ENCODE measurements at regions not wholly inside any gene's neighbourhood (a gene's known extent, or its start where the extent isn't known, plus 50 kb on each side); places are given as distances from the start of the nearest gene placed in this dataset.

DNA sequence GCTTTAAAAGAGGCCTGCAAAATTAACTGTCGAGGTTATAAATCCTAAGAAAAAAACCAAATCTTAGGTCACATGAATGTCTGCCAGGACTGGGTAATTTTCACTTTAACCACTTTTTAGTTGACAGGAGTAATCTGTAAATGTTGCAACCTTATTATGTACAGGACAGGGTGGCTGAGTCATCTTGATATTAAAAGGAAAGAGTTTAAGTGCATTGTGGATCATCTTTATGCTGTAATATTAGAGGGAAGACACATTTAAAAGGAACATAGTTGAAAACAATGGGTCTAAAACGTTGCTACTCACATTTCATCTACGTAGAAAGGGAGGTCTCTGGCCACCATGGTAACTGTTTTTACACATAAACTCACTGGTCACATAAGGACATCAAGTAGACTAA is 115.5 kb downstream of the LSMEM1 start:
- no peak for DNase-seq

GRCh38 chr7:112596981-112597380 is 116.2 kb downstream of the LSMEM1 start:
- no peak for DNase-seq

- DNase-seq: no peak
Measured at GRCh38 chr7:112603673-112604072, 122.9 kb downstream of the LSMEM1 start.

GRCh38 chr7:112610636-112611035 is 129.8 kb downstream of the LSMEM1 start:
- DNase-seq: no peak

DNA sequence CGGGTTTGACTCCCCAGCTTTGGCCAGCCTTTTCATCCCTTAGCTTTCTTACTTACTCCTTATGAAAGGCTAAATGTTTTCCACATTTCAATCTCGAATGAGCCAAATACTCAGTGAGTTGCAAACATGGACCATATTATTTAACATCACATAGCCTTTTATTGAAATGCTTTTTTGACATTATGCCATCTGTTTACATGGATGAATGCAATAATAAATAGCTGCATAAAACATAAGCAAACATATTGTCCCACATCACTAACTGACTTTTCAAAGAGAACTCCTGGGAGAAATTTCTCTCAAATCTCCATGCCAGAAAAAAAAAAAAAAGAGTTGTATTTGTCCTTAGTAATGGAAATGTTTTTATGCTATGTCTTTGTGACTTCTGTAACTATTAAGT is 134.9 kb downstream of the LSMEM1 start:
- no peak for DNase-seq

DNA sequence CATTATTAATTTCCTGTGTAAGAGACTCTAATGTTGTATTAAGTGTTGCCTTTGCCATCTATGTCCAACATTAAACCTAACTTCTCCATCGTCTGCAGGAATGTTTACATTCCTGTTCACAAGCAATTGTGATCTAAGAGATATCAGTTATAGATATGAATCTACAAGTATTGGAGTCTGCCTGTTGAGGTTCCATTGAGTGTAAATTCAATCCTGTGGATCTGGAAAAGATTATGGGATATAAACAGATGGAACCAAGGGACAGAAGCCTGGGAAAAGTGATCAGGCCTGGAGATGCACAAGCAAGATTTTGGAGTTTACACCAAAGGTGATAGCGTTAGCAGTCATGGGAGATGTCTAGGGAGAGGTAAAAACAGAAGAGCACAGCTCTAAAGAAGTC is 135.5 kb downstream of the LSMEM1 start:
- no peak for DNase-seq

DNA sequence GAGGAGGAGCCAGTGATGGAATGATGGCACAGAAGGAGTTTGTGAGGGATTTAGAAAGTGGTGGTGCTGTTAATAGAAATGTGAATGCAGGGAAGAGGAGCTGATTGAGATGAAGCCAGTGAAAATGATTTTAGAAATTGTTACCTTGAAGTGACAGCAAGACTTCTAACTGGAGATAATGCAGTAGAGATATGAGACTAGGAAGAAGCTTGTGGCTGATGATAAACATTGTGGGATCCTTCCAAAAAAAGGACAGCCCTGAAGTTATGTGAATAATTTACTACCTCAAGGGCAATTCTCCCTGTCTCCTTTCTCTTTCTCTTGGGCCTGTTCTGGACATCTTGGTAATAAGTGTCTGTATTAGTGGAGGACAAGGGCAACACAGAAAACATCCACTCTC is 138.6 kb downstream of the LSMEM1 start:
- DNase-seq: no peak

GRCh38 chr7:112622159-112622715 is 141.4 kb downstream of the LSMEM1 start:
- DNase-seq: no peak

DNA sequence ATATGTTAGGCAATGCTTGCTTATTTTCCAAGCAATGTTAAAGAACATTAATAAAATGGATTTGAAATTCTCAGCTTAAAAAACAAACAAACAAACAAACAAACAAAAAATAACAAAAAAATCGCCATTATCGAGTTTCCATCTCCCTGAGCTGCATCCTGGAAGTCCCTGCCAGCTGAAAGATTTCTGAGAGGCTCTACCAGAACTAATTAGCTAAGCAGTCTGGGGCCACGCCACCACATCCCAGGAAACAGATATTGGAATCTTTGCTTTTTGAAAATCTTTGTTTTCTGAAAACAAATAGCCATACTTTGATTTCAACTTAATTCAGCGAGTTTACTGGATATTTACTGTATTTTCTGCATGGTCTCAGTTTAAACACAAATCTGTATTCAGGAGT is 143.6 kb downstream of the LSMEM1 start:
- no peak for DNase-seq

DNA sequence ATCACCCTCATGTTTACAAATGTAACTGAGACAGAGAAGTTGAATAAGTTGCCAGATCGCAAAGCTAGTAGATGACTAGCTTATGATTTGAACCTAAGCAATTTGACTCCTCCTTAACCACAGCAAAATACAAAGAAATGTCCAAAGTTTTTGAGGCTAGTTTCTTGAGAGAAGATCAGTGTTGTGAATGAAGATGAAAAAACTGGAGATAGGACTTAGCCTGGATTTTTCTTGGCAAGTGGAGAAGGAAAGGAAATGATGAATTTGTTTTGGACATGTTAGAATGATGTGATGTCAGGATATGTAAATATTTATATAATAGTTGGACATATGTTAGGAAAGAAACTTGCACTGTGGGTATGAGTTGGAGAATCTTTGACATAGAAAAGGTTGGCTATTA is 149.8 kb downstream of the LSMEM1 start:
- no peak for DNase-seq

DNA sequence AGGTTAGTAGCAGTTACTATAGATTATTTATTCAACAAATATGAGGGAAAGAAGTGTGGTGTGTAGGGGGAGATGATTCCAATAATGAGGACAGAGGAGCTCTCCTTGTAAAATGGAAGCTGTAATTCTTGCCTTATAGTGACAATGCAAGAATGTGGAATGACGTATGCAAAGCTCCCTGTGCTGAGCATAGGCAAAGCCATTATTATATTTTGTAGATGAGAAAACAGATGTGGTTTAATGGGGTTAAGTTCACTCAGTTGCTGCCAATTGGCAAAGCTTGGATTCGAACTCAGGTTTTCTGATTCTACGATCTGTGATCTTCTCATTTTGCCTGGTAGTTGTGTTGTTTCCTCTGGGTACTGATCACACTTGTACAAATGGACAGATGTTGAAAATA is 153.3 kb downstream of the LSMEM1 start:
- no peak for DNase-seq

- DNase-seq: no peak
Measured at GRCh38 chr7:112635742-112636141, 154.5 kb downstream of the TMEM168 start.

- DNase-seq: no peak
Measured at GRCh38 chr7:112638675-112639400, 151.4 kb downstream of the TMEM168 start.

- no peak for DNase-seq
Measured at GRCh38 chr7:112640685-112641084, 149.5 kb downstream of the TMEM168 start.

DNA sequence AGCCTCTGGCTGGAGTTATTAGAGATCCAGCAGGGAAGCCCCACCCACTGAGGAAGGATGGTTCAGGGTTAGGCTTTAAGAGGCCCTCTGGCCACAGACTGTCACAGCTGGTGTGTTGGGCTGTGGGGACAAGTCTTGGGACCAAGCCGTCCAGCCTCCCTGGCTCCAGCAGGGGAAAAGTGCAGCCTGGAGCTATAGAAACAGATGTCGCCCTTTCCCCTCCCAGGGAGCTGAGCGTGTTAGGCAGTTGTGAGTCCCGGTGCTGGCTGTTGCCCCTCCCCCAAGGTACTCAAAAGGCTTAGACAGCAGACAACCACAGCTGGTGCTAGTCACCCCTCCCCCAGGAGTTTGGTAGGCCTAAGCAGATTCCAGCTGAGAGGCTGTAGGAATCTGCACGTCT is 143.4 kb downstream of the TMEM168 start:
- DNase-seq: no peak

DNA sequence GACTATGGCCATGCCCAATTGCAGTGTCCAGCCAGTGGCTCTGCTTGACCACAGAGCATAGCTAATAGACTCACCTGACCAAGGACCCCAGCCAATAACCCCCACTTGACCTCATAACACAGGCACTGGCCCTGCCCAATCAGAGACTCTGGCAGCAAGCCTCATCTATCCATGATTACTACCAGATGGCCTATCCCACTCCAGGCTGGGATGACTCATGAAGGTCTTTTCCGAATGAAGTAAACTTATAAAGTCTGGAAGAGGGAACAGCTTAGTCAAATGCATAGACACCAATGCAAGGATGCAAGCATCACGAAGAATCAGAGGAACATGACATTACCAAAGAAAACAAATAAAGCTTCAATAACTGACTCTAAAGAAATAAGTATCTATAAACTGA is 141.4 kb downstream of the TMEM168 start:
- DNase-seq: no peak

DNA sequence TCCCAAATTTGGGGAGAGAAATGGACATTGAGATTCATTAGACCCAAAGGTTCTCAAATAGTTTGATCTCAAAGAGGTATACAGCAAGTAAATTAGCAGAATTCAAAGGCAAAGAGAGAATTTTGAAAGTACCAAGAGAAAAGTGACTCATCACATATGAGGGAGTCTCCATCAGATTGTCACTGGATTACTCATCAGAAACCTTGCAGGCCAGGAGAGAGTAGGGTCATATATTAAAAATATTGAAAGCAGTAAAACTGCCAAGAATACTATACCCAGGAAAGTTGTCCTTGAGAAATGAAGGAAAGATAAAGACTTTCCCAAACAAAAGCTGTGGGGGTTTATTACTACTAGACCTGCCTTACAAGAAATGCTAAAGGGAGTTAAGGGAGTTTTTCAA is 140.6 kb downstream of the TMEM168 start:
- DNase-seq: no peak

DNA sequence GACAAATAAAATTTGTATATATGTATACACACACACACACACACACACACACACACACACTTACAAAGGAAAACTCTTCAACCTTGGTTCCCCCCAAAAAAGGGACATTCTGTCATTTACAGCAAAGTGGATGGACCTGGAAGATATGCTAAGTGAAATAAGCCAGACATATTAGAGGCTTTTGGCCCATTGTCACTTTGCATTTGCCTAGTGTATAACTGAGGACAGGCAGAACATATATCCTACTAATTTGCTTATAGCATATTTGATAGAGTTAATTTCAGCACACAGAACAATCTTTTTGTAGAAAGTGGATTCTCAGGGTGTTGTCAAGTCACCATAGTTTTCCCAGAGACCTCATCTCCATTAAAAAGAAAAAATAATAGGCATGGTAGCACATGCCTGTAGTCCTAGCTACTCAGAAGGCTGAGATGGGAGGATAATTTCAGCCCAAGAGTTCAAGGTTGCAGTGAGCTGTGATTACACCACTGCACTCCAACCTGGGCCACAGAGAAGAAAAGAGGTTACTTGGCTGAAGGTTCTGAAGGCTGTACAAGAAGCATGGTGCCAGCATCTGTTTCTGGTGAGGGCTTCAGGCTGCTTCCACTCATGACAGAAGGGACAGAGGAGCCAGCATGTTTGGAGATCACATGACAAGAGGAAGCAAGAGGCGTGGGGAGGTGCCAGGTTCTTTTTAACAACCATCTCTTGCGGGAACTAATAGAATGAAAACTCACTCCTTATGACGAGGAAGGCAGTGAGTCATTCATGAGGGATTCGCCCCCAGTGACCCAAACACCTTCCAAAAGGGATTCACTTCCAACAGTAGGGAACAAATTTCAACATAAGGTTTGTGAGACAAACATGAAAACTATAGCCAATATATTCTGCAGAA is 135.6 kb downstream of the TMEM168 start:
- no peak for DNase-seq

DNA sequence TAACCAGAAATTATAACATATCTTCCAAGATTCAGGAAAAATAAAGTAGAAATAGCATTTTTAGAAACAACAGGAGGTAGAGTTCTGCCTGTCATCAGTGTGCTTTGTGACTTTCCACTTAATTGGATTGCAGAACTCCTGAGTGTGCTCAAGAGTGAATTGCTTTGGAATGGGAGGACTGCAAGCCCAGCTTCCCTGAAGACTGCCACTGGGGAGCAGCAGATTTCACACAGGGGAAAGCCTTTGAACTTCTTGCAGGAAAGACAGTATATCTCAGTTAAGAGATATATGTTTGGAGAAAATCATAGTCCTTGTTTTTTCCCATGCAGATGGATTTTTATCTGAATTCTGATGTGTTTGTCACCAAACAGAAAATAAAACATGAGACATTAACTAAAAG is 124.5 kb downstream of the TMEM168 start:
- DNase-seq: no peak

DNA sequence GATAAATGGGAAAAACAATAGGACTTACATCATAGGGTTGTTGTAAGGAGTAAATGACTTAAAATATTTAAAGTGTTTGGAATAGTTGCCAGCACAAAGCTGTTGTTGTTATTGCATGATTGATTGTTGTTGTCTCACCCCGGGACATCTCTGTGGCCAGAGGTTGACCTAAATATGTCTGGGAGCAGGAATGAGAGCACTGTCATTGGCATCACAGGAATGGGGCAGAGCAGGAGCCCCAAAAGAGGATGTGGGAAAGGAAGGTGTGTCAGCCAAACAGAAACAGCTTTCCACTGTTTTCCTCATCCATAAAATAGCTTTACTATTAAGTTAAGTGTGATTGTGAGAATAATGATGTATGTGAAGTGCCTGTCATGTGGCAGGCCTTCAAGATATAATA is 121.6 kb downstream of the TMEM168 start:
- DNase-seq: no peak

- DNase-seq: no peak
Measured at GRCh38 chr7:112669306-112669705, 120.9 kb downstream of the TMEM168 start.

DNA sequence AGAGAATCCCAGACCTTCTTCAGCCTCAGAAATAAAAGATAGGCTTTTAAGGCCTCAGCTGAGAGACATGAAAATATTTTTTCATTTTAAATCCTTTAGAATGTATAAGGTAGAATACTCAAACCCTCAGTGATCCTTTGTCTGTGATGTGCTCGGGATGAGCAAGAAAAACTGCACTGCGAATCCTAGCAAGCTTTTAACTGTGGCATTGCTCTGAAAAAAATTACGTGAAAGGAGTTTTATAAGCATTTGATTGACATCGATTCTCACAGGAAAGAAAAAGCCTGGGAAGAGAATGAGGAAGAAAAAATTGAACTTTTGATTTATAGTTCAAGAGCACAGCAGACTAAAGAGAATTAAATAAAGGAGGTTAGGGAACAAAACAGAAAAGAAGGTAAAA is 120.0 kb downstream of the TMEM168 start:
- no peak for DNase-seq

DNA sequence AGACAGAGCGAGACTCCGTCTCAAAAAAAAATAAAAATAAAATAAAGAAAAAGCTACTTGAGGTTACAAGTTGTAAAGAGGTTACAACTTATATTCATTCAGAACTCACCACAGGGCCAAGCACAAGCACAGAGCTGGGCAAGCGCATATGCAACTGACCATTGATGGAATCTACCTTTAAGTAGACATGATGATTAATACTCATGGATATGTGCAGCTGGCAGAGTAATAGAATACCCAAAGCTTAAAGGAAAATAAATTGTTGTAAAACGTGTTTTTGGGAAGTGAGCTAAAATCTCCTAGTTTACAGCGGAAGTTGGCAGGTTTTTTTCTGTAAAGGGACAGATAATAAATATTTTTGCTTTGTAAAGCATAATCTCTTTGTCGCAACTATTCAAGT is 111.6 kb downstream of the TMEM168 start:
- no peak for DNase-seq
